Neuronal stem cell (in vitro differentiated cells): ENCODE measurements at regions not wholly inside any gene's neighbourhood (a gene's known extent, or its start where the extent isn't known, plus 50 kb on each side); places are given as distances from the start of the nearest gene placed in this dataset.

Source experiments
- DNase-seq: peaks from one replicate; pipeline ENCODE4 v3.0.0-alpha.2; 2013; ENCODE audit warnings: low spot score
- H2AFZ ChIP-seq: one replicate; pipeline ENCODE4 v1.6.1; 2013; ENCODE audit warnings: mild to moderate bottlenecking, low read length, inconsistent platforms
- H2AK5ac ChIP-seq: 2 replicates; pipeline ENCODE4 v1.6.1; 2013; ENCODE audit warnings: low read depth, mild to moderate bottlenecking, inconsistent platforms, low read length, moderate library complexity, mixed read lengths
- H2BK120ac ChIP-seq: 2 replicates; pipeline ENCODE4 v1.6.1; 2013; ENCODE audit warnings: low read depth, mild to moderate bottlenecking, inconsistent platforms, low read length, moderate library complexity, mixed read lengths
- H2BK12ac ChIP-seq: one replicate; pipeline ENCODE4 v1.6.1; 2013; ENCODE audit warnings: low read length, inconsistent platforms
- H2BK15ac ChIP-seq: 2 replicates; pipeline ENCODE4 v1.6.1; 2013; ENCODE audit warnings: mild to moderate bottlenecking, low read length, inconsistent platforms, mixed read lengths
- H2BK5ac ChIP-seq: one replicate; pipeline ENCODE4 v1.6.1; 2013; ENCODE audit warnings: inconsistent platforms, mild to moderate bottlenecking, low read length, moderate library complexity
- H3K14ac ChIP-seq: one replicate; pipeline ENCODE4 v1.6.1; 2013; ENCODE audit warnings: low read length, inconsistent platforms
- H3K18ac ChIP-seq: 2 replicates; pipeline ENCODE4 v1.6.1; 2013; ENCODE audit warnings: low read length, inconsistent platforms
- H3K23ac ChIP-seq: 2 replicates; pipeline ENCODE4 v1.6.1; 2013; ENCODE audit warnings: low read depth, mild to moderate bottlenecking, mixed read lengths, low read length, inconsistent platforms; ENCODE audit not compliant: poor library complexity
- H3K27ac ChIP-seq: replicated peaks from 3 replicates; pipeline ENCODE4 v1.5.1; 2013; ENCODE audit warnings: low read length, inconsistent platforms
- H3K27me3 ChIP-seq, 3 experiments: 2 replicates each; pipeline ENCODE4 v1.6.1; 2013; ENCODE audit warnings: low read length in 3 of 3, mild to moderate bottlenecking in 2 of 3, inconsistent platforms in 1 of 3, low read depth in 1 of 3, mixed read lengths in 1 of 3, moderate library complexity in 1 of 3; ENCODE audit not compliant: control insufficient read depth in 3 of 3, insufficient read depth in 3 of 3
- H3K36me3 ChIP-seq, 2 donors: replicated peaks in 1 of 2; 2 replicates each; pipeline ENCODE4 v1.6.1; 2013; ENCODE audit warnings: low read length in 2 of 2; ENCODE audit not compliant: control insufficient read depth in 2 of 2, insufficient read depth in 2 of 2
- H3K4ac ChIP-seq: 2 replicates; pipeline ENCODE4 v1.6.1; 2013; ENCODE audit warnings: inconsistent platforms, mild to moderate bottlenecking, low read length, moderate library complexity
- H3K4me1 ChIP-seq, 2 donors: 1 replicate in 1 of 2; 2 replicates in 1 of 2; pipeline ENCODE4 v1.6.1; 2013; ENCODE audit warnings: low read length in 2 of 2, low read depth in 1 of 2; ENCODE audit not compliant: control insufficient read depth in 2 of 2, insufficient read depth in 1 of 2
- H3K4me2 ChIP-seq: one replicate; pipeline ENCODE4 v1.6.1; 2013; ENCODE audit warnings: mild to moderate bottlenecking, low read length, inconsistent platforms; ENCODE audit not compliant: insufficient read depth, poor library complexity, severe bottlenecking
- H3K4me3 ChIP-seq, 2 donors: 2 replicates each; pipeline ENCODE4 v1.5.1; 2013; ENCODE audit warnings: low read length in 2 of 2, mild to moderate bottlenecking in 2 of 2, inconsistent platforms in 1 of 2, moderate library complexity in 1 of 2
- H3K79me1 ChIP-seq: one replicate; pipeline ENCODE4 v1.6.1; 2013; ENCODE audit warnings: low read depth, mild to moderate bottlenecking, inconsistent platforms, low read length, moderate library complexity
- H3K9ac ChIP-seq: one replicate; pipeline ENCODE4 v1.6.1; 2013; ENCODE audit warnings: mild to moderate bottlenecking, low read depth, low read length, inconsistent platforms; ENCODE audit not compliant: poor library complexity
- H3K9me3 ChIP-seq, 2 donors: replicated peaks in 1 of 2; 2 replicates each; pipeline versions ENCODE3 to v1.6.1; 2013; ENCODE audit warnings: low read length in 2 of 2, mild to moderate bottlenecking in 2 of 2, inconsistent platforms in 1 of 2, low read depth in 1 of 2, mixed read lengths in 1 of 2, moderate library complexity in 1 of 2; ENCODE audit not compliant: control insufficient read depth in 2 of 2, insufficient read depth in 1 of 2
- H4K8ac ChIP-seq: one replicate; pipeline ENCODE4 v1.6.1; 2013; ENCODE audit warnings: low read depth, mild to moderate bottlenecking, inconsistent platforms, low read length, moderate library complexity
- H4K91ac ChIP-seq: one replicate; pipeline ENCODE4 v1.6.1; 2013; ENCODE audit warnings: low read length, low read depth, mild to moderate bottlenecking, inconsistent platforms; ENCODE audit not compliant: poor library complexity
- WGBS, 2 donors: extraction: QIAGEN DNeasy Blood & Tissue Kit; methylation state at CpG; one replicate each; pipeline ENCODE4 v1.1.7; 2013; ENCODE audit warnings: missing lambda C conversion rate in 2 of 2, mixed read lengths in 1 of 2; ENCODE audit not compliant: insufficient read length in 2 of 2, insufficient replicate concordance in 1 of 2; ENCODE audit errors: extremely low coverage in 2 of 2; 5-methylcytosine and 5-hydroxymethylcytosine counted together

GRCh38 chr14:53384073-53384472 lies 230.9 kb upstream of the DDHD1 start:
- H3K9me3 ChIP-seq, result no peaks in the 10 kb centered on the region
- H2BK15ac ChIP-seq, result no peak overlapping the region
- H3K36me3 ChIP-seq, result no peaks in the 10 kb centered on the region
- no peak overlapping the region for H3K23ac ChIP-seq
- no peak overlapping the region for H3K4me2 ChIP-seq
- H2AFZ ChIP-seq, result no peak overlapping the region
- no peak overlapping the region for H2BK120ac ChIP-seq
- no peaks in the 10 kb centered on the region for H3K27me3 ChIP-seq
- H2BK12ac ChIP-seq, result no peak overlapping the region
- H4K91ac ChIP-seq, result no peak overlapping the region
- no CpG with 5 or more reads among the region's 1 CpG for WGBS, 2 donors
- H3K4me3 ChIP-seq, result no peak overlapping the region
- H3K4ac ChIP-seq, result no peak overlapping the region
- no peak for DNase-seq
- no peaks in the 10 kb centered on the region for H3K4me1 ChIP-seq
- no peak overlapping the region for H3K9ac ChIP-seq
- H4K8ac ChIP-seq, result no peak overlapping the region
- no peak overlapping the region for H3K27ac ChIP-seq
- no peaks in the 10 kb centered on the region for H3K79me1 ChIP-seq
- H3K14ac ChIP-seq, result no peak overlapping the region
- no peak overlapping the region for H2BK5ac ChIP-seq
- no peak overlapping the region for H2AK5ac ChIP-seq
- no peak overlapping the region for H3K18ac ChIP-seq

GRCh38 chr14:53381895-53382294 lies 228.8 kb upstream of the DDHD1 start:
- Histone ChIP-seq H3K4me2 (no peak overlapping the region), H2BK120ac (no peak overlapping the region), H2AFZ (no peak overlapping the region), H3K4me3 (no peak overlapping the region), H2BK5ac (no peak overlapping the region), H3K18ac (no peak overlapping the region), H3K9ac (no peak overlapping the region), H2BK15ac (no peak overlapping the region), H3K14ac (no peak overlapping the region), H4K91ac (no peak overlapping the region), H3K9me3 (no peaks in the 10 kb centered on the region), H3K23ac (no peak overlapping the region), H4K8ac (no peak overlapping the region), H2BK12ac (no peak overlapping the region), H3K4me1 (no peaks in the 10 kb centered on the region), H3K36me3 (no peaks in the 10 kb centered on the region), H3K27me3 (no peaks in the 10 kb centered on the region), H3K27ac (no peak overlapping the region), H3K4ac (no peak overlapping the region), H3K79me1 (no peaks in the 10 kb centered on the region), H2AK5ac (no peak overlapping the region)
- WGBS, 2 donors, result no CpG with 5 or more reads among the region's 2 CpGs
- DNase-seq, result no peak

- WGBS, 2 donors, result no CpG with 5 or more reads among the region's 1 CpG
- Histone ChIP-seq H2AFZ (no peak overlapping the region), H3K14ac (no peak overlapping the region), H3K79me1 (no peaks in the 10 kb centered on the region), H3K18ac (no peak overlapping the region), H2AK5ac (no peak overlapping the region), H3K4me2 (no peak overlapping the region), H3K4me3 (no peak overlapping the region), H4K8ac (no peak overlapping the region), H4K91ac (no peak overlapping the region), H3K9me3 (no peaks in the 10 kb centered on the region), H3K23ac (no peak overlapping the region), H2BK12ac (no peak overlapping the region), H3K4me1 (no peaks in the 10 kb centered on the region), H3K27me3 (no peaks in the 10 kb centered on the region), H2BK15ac (no peak overlapping the region), H2BK5ac (no peak overlapping the region), H3K27ac (no peak overlapping the region), H3K36me3 (no peaks in the 10 kb centered on the region), H3K4ac (no peak overlapping the region), H3K9ac (no peak overlapping the region), H2BK120ac (no peak overlapping the region)
- DNase-seq, result no peak
Observed at GRCh38 chr14:53380867-53381225, 227.7 kb upstream of the DDHD1 start.

GRCh38 chr14:53380052-53380866 lies 227.1 kb upstream of the DDHD1 start:
- no peak overlapping the region for H2AK5ac ChIP-seq
- H2BK12ac ChIP-seq, result no peak overlapping the region
- no peak overlapping the region for H3K18ac ChIP-seq
- no peak overlapping the region for H4K91ac ChIP-seq
- no peaks in the 10 kb centered on the region for H3K79me1 ChIP-seq
- no peak overlapping the region for H3K9ac ChIP-seq
- H2BK5ac ChIP-seq, result no peak overlapping the region
- H3K27me3 ChIP-seq, result no peaks in the 10 kb centered on the region
- H3K4me3 ChIP-seq, result no peak overlapping the region
- H2BK15ac ChIP-seq, result no peak overlapping the region
- H2AFZ ChIP-seq, result no peak overlapping the region
- no peaks in the 10 kb centered on the region for H3K36me3 ChIP-seq
- H2BK120ac ChIP-seq, result no peak overlapping the region
- H3K4me1 ChIP-seq, result no peaks in the 10 kb centered on the region
- H3K23ac ChIP-seq, result no peak overlapping the region
- H3K9me3 ChIP-seq, result no peaks in the 10 kb centered on the region
- H3K4me2 ChIP-seq, result no peak overlapping the region
- no peak overlapping the region for H3K27ac ChIP-seq
- no peak for DNase-seq
- no peak overlapping the region for H3K4ac ChIP-seq
- no peak overlapping the region for H3K14ac ChIP-seq
- H4K8ac ChIP-seq, result no peak overlapping the region
- no CpG with 5 or more reads among the region's 3 CpGs for WGBS, 2 donors
